Progenitor cell of endocrine pancreas (in vitro differentiated cells): ENCODE measurements at regions not wholly inside any gene's neighbourhood (a gene's known extent, or its start where the extent isn't known, plus 50 kb on each side); places are given as distances from the start of the nearest gene placed in this dataset.

Experiments used
- DNase-seq: peaks from one replicate; pipeline ENCODE4 v3.0.0; 2021; ENCODE audit warnings: low spot score; ENCODE audit not compliant: unreplicated experiment
- H3K27ac Mint-ChIP-seq: 2 replicates; pipeline ENCODE4 v1.8.0; 2021; ENCODE audit warnings: mild to moderate bottlenecking, moderate library complexity, mixed read lengths
- H3K27me3 Mint-ChIP-seq: 2 replicates; pipeline ENCODE4 v1.8.0; 2021; ENCODE audit warnings: mixed read lengths
- H3K36me3 Mint-ChIP-seq: 2 replicates; pipeline ENCODE4 v1.8.0; 2022; ENCODE audit warnings: mixed read lengths; ENCODE audit not compliant: insufficient read depth
- H3K4me1 Mint-ChIP-seq: 2 replicates; pipeline ENCODE4 v1.8.0; 2021; ENCODE audit warnings: low read depth, mixed read lengths
- H3K4me3 Mint-ChIP-seq: 2 replicates; pipeline ENCODE4 v1.8.0; 2021; ENCODE audit warnings: low read depth, mild to moderate bottlenecking, moderate library complexity, mixed read lengths
- H3K9me3 Mint-ChIP-seq: 2 replicates; pipeline ENCODE4 v1.8.0; 2021; ENCODE audit warnings: low read depth, mixed read lengths
- CTCF ChIP-seq: fragments of 200-600 bp; sonication (generic); IDR thresholded peaks from one replicate; pipeline ENCODE4 v1.5.0; 2021; ENCODE audit warnings: antibody characterized with exemption, mild to moderate bottlenecking; ENCODE audit not compliant: unreplicated experiment

GRCh38 chr11:112826788-112827187, 134.4 kb upstream of the NCAM1 start:
- Mint-ChIP-seq H3K36me3 (no peaks in the 10 kb centered on the region), H3K27me3 (peaks cover 14% of the 10 kb centered on the region), H3K4me1 (no peaks in the 10 kb centered on the region), H3K9me3 (no peaks in the 10 kb centered on the region), H3K4me3 (no peak overlapping the region), H3K27ac (no peak overlapping the region)
- no peak for DNase-seq
- no peak for TF ChIP-seq CTCF

- TF ChIP-seq CTCF: no peak
These were observed 132.8 kb upstream of the NCAM1 start for GRCh38 chr11:112828421-112828820.

GRCh38 chr11:112829971-112830654, 131.1 kb upstream of the NCAM1 start:
- no peak for DNase-seq
- Mint-ChIP-seq H3K4me3 (no peak overlapping the region), H3K27me3 (peaks cover 8% of the 10 kb centered on the region), H3K9me3 (no peaks in the 10 kb centered on the region), H3K27ac (no peak overlapping the region), H3K36me3 (no peaks in the 10 kb centered on the region), H3K4me1 (peaks cover 4% of the 10 kb centered on the region)
- no peak for TF ChIP-seq CTCF

More at GRCh38 chr11:112828421-112828820, 132.8 kb upstream of the NCAM1 start:
- Mint-ChIP-seq H3K4me1 (no peaks in the 10 kb centered on the region), H3K27me3 (peaks cover 8% of the 10 kb centered on the region), H3K9me3 (no peaks in the 10 kb centered on the region), H3K36me3 (no peaks in the 10 kb centered on the region), H3K4me3 (no peak overlapping the region), H3K27ac (no peak overlapping the region)
- DNase-seq: no peak

GRCh38 chr11:112831041-112831440, 130.2 kb upstream of the NCAM1 start:
- no peak for DNase-seq
- no peaks in the 10 kb centered on the region for H3K9me3 Mint-ChIP-seq
- H3K27me3 Mint-ChIP-seq: peaks cover 8% of the 10 kb centered on the region
- H3K36me3 Mint-ChIP-seq: no peaks in the 10 kb centered on the region
- peaks cover 4% of the 10 kb centered on the region for H3K4me1 Mint-ChIP-seq
- H3K4me3 Mint-ChIP-seq: no peak overlapping the region
- no peak for TF ChIP-seq CTCF
- no peak overlapping the region for H3K27ac Mint-ChIP-seq

GRCh38 chr11:112831969-112832766, 129.1 kb upstream of the NCAM1 start:
- Mint-ChIP-seq H3K4me3 (no peak overlapping the region), H3K9me3 (no peaks in the 10 kb centered on the region), H3K27me3 (peaks cover 5% of the 10 kb centered on the region), H3K4me1 (peaks cover 4% of the 10 kb centered on the region), H3K27ac (no peak overlapping the region), H3K36me3 (no peaks in the 10 kb centered on the region)
- DNase-seq: no peak
- TF ChIP-seq CTCF: no peak
